Loucy (cell line): ENCODE measurements at regions not wholly inside any gene's neighbourhood (a gene's known extent, or its start where the extent isn't known, plus 50 kb on each side); places are given as distances from the start of the nearest gene placed in this dataset.

Source experiments
- H2AFZ ChIP-seq: fragments of 200-600 bp; sonication (generic); 2 replicates; pipeline ENCODE4 v1.6.0; 2016; ENCODE audit warnings: antibody characterized with exemption, mild to moderate bottlenecking, low read length, moderate library complexity
- H3F3A ChIP-seq: fragments of 200-600 bp; 2 replicates; pipeline ENCODE4 v1.6.0; 2016; ENCODE audit warnings: antibody characterized with exemption, low read depth, mild to moderate bottlenecking
- H3K27me3 ChIP-seq: fragments of 200-600 bp; sonication (generic); 2 replicates; pipeline ENCODE4 v1.6.1; 2014; ENCODE audit warnings: low read length, mild to moderate bottlenecking; ENCODE audit not compliant: insufficient read depth, poor library complexity, severe bottlenecking
- H3K36me3 ChIP-seq: fragments of 200-600 bp; sonication (generic); 2 replicates; pipeline ENCODE4 v1.6.1; 2016; ENCODE audit warnings: low read length; ENCODE audit not compliant: insufficient read depth
- H3K4me1 ChIP-seq: fragments of 200-600 bp; sonication (generic); 2 replicates; pipeline ENCODE4 v1.5.1; 2014; ENCODE audit warnings: low read length, mild to moderate bottlenecking; ENCODE audit not compliant: insufficient read depth, poor library complexity, severe bottlenecking
- H3K4me2 ChIP-seq: fragments of 200-600 bp; sonication (generic); 2 replicates; pipeline ENCODE4 v1.6.0; 2014; ENCODE audit warnings: antibody characterized with exemption, low read length, low read depth, mild to moderate bottlenecking; ENCODE audit not compliant: poor library complexity, severe bottlenecking
- H3K4me3 ChIP-seq: fragments of 200-600 bp; sonication (generic); 2 replicates; pipeline ENCODE4 v1.5.1; 2014; ENCODE audit warnings: low read length, mild to moderate bottlenecking, mixed read lengths; ENCODE audit not compliant: poor library complexity, severe bottlenecking
- H3K79me2 ChIP-seq: fragments of 200-600 bp; sonication (generic); 2 replicates; pipeline ENCODE4 v1.6.1; 2014; ENCODE audit warnings: low read length; ENCODE audit not compliant: insufficient read depth
- H3K9ac ChIP-seq: fragments of 200-600 bp; sonication (generic); 2 replicates; pipeline ENCODE4 v1.6.0; 2014; ENCODE audit warnings: mild to moderate bottlenecking, low read depth, low read length, moderate library complexity; ENCODE audit not compliant: poor library complexity, severe bottlenecking
- H3K9me2 ChIP-seq: fragments of 200-600 bp; sonication (generic); replicated peaks from 2 replicates; pipeline ENCODE4 v1.6.1; 2016; ENCODE audit warnings: low read depth, low read length, mixed read lengths
- H3K9me3 ChIP-seq: fragments of 200-600 bp; sonication (generic); 2 replicates; pipeline ENCODE4 v1.6.1; 2014; ENCODE audit warnings: mild to moderate bottlenecking, antibody characterized with exemption, low read length, low read depth; ENCODE audit not compliant: insufficient read depth
- H4K20me1 ChIP-seq: fragments of 200-600 bp; sonication (generic); 2 replicates; pipeline ENCODE4 v1.6.0; 2014; ENCODE audit warnings: antibody characterized with exemption, low read length, mild to moderate bottlenecking; ENCODE audit not compliant: insufficient read depth, poor library complexity, severe bottlenecking
- CTCF ChIP-seq: fragments of 200-600 bp; sonication (generic); conservative IDR thresholded peaks from 2 replicates; pipeline ENCODE4 v1.5.1; 2014; ENCODE audit warnings: mild to moderate bottlenecking, antibody characterized with exemption, low read length
- EZH2phosphoT487 ChIP-seq: fragments of 200-600 bp; IDR thresholded peaks from 2 replicates; pipeline ENCODE4 v1.6.1; 2018; ENCODE audit warnings: antibody characterized with exemption, mild to moderate bottlenecking, moderate library complexity, borderline replicate concordance

- TF ChIP-seq EZH2phosphoT487 = no peak
- no peak for TF ChIP-seq CTCF
- Histone ChIP-seq H4K20me1 (no peaks in the 10 kb centered on the region), H3K9ac (no peak overlapping the region), H3K4me2 (no peak overlapping the region), H3K9me3 (no peaks in the 10 kb centered on the region), H3K79me2 (no peaks in the 10 kb centered on the region), H3F3A (no peaks in the 10 kb centered on the region), H3K9me2 (no peaks in the 10 kb centered on the region), H3K4me3 (no peak overlapping the region), H2AFZ (no peak overlapping the region), H3K36me3 (no peaks in the 10 kb centered on the region), H3K27me3 (no peaks in the 10 kb centered on the region), H3K4me1 (no peaks in the 10 kb centered on the region)
These were observed 59.6 kb upstream of the LINC00305 start for GRCh38 chr18:64208516-64208915.

- Histone ChIP-seq H3K9ac (no peak overlapping the region), H3F3A (no peaks in the 10 kb centered on the region), H3K79me2 (no peaks in the 10 kb centered on the region), H3K4me2 (peak overlapping the region; percentile 46), H2AFZ (no peak overlapping the region), H3K4me3 (peak overlapping the region; percentile 30), H4K20me1 (no peaks in the 10 kb centered on the region), H3K27me3 (no peaks in the 10 kb centered on the region), H3K9me3 (no peaks in the 10 kb centered on the region), H3K4me1 (no peaks in the 10 kb centered on the region), H3K9me2 (no peaks in the 10 kb centered on the region), H3K36me3 (no peaks in the 10 kb centered on the region)
- TF ChIP-seq CTCF = no peak
- TF ChIP-seq EZH2phosphoT487 = no peak
These were observed 58.9 kb upstream of the LINC00305 start for GRCh38 chr18:64207820-64208219.

GRCh38 chr18:64203295-64203694, 54.4 kb upstream of the LINC00305 start:
- Histone ChIP-seq H3K9me3 (no peaks in the 10 kb centered on the region), H2AFZ (no peak overlapping the region), H4K20me1 (no peaks in the 10 kb centered on the region), H3K9ac (no peak overlapping the region), H3K9me2 (no peaks in the 10 kb centered on the region), H3K36me3 (no peaks in the 10 kb centered on the region), H3F3A (no peaks in the 10 kb centered on the region), H3K4me3 (no peak overlapping the region), H3K4me1 (no peaks in the 10 kb centered on the region), H3K4me2 (no peak overlapping the region), H3K79me2 (no peaks in the 10 kb centered on the region), H3K27me3 (no peaks in the 10 kb centered on the region)
- TF ChIP-seq CTCF (no peak), EZH2phosphoT487 (no peak)
